Amniotic epithelial cell (primary cell): ENCODE measurements at regions not wholly inside any gene's neighbourhood (a gene's known extent, or its start where the extent isn't known, plus 50 kb on each side); places are given as distances from the start of the nearest gene placed in this dataset.

Experiments used
- DNase-seq: peaks from one replicate; pipeline ENCODE4 v3.0.0-alpha.2; 2010; ENCODE audit warnings: low read depth

GRCh38 chr2:12284487-12284886, 432.2 kb upstream of the TRIB2 start:
- peak; percentile 91 for DNase-seq

- DNase-seq, result no peak
Observed at GRCh38 chr2:12286347-12286746, 430.4 kb upstream of the TRIB2 start.

GRCh38 chr2:12287220-12287751, 429.4 kb upstream of the TRIB2 start:
- no peak for DNase-seq

DNA sequence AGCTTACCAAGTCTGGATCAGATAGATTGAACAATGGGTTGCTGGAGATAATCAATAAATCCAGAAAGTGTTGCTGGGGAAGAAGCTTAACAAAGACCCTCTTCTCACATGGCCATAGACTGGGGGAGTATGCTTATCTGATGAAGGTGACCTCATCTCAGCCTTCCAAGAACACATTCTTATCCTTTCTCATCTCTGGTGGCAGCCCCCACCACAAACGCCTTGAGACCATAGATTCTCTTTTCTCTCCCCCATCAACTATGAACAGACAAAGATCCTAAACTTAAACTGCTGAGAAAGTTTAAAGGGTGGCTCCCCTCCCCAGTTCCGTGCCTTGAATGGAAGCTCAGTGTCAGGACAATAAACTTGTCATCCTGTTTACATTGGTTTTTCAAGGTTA, 428.7 kb upstream of the TRIB2 start:
- DNase-seq, result no peak

GRCh38 chr2:12289120-12289802, 427.5 kb upstream of the TRIB2 start:
- peak; percentile 71 for DNase-seq

DNA sequence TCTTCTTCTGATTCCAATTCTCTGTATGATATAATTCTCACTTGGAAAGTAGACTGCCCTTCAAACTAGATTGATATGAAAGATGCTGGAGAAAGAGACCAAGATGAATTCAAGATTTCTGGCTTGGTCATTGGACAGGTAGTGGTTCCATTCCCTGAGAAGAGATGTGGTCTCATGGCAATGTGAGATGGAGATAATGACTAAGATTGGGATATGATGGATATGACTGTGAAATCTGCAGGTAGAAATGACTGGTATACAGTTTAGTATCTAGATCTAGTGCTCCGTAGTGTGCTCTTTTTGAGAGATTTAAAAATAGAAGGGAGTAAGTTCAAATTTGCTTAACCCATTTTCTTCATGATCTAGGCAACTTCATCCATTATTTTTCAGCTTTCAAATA, 425.4 kb upstream of the TRIB2 start:
- DNase-seq, result no peak

DNA sequence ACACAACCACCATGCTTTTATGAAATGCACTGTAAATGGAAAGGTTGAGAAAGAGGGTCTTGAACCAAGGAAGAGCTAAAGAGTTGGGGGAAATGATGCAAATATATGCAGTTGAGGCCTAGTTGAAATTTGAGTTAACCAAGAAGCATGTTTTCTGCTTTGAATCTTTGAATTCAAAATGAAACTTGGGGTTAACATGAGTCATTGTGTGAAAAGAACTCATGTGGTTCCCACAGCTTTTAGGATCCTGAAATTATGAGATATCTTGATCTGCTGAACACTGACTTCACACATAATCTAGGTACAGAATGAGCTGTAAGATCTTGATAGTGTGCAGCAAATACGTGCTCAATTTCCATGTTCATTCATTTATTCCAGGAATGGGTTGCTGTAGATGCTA, 422.9 kb upstream of the TRIB2 start:
- peak; percentile 42 for DNase-seq

GRCh38 chr2:12295856-12296519, 420.7 kb upstream of the TRIB2 start:
- DNase-seq, result no peak

DNA sequence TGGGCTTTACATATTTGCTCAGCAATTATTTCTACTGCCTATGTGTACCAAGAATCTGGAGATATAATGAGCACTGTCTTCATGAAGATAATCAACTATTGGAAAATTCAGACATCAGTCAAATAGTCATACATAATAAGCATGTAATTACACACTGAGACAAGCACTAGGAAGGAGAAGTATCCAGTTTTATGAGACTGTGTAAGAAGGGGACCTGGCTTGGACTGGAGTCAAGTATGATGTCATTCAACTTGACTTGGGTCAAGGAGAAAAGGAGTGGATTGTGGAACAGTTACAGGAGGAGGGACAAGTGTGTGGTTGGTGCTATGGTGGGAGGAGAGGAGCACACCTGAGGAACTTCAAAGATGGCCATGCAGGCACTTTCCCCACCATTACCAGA, 419.8 kb upstream of the TRIB2 start:
- DNase-seq, result no peak

GRCh38 chr2:12298352-12298751, 418.4 kb upstream of the TRIB2 start:
- no peak for DNase-seq

- no peak for DNase-seq
Observed at GRCh38 chr2:12299431-12299830, 417.3 kb upstream of the TRIB2 start.

DNA sequence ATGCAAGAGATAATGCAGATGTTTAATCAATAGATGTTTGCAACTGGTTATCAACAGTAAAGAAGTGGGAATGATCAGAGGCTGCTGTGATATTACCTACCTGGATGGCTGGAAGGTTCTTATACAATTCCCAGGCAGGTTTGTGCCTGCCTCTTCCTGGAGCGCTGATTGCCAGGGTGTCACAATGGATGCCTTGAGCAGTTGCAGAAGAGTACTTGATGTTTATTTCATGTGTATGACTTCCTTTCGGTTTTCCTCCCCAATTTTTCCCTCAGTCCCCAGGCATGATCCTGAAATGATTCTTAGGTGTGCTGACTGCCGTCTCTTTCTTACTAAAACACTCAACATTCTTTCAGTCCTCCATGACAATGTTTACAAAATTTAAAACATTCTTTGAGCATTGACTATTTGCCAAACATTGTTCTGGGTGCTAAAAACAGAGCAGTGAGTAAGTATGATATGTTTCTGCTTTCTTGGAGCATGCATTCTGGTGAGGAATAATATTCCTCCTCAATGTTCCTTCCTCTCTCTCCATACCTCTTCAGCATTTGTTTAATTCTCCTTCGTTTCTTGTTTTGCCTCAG, 416.6 kb upstream of the TRIB2 start:
- DNase-seq, result peak; percentile 45

- no peak for DNase-seq
Observed at GRCh38 chr2:12300927-12301326, 415.8 kb upstream of the TRIB2 start.

GRCh38 chr2:12302140-12302539, 414.6 kb upstream of the TRIB2 start:
- DNase-seq, result no peak

- DNase-seq, result no peak
Observed at GRCh38 chr2:12302691-12303090, 414.0 kb upstream of the TRIB2 start.

DNA sequence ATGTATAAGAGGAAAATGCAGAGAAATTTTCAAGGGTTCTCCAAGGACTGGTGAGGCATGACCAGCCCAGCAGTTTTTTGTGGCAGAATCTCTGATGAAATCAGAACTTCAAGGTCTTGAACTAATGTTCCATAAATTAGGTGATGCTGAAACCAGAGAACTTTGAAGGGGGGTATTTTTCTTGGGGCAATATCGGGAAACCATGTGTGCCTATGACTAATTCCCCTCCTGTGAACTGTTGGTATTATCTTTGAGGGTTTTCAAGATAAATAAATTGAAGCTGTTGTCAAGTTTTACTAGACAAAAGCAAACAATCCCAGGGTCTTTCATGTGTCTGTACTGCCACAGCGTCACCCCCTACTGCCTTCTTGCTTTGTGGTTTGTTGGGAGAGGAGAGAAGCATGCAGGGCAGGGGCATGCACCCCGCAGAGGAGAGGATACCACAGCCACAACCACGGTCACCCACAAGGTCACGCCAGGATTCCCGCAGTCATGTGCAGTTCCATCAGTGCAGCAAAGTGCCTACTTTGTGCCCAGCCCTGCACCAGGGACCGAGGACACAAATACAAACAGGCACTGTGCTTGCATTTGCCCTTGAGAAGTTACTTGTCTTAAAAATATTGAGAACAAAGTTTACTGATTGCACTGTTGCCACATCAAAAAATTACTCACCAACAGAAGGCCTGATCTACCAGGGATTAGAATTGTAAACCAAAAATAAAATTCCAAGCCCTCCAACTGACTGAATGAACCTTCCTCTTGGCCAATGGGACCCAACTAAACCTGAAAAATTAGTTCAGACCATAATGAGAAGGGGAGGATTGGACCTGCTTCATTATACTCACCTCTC, 413.3 kb upstream of the TRIB2 start:
- peak; percentile 98 for DNase-seq

DNA sequence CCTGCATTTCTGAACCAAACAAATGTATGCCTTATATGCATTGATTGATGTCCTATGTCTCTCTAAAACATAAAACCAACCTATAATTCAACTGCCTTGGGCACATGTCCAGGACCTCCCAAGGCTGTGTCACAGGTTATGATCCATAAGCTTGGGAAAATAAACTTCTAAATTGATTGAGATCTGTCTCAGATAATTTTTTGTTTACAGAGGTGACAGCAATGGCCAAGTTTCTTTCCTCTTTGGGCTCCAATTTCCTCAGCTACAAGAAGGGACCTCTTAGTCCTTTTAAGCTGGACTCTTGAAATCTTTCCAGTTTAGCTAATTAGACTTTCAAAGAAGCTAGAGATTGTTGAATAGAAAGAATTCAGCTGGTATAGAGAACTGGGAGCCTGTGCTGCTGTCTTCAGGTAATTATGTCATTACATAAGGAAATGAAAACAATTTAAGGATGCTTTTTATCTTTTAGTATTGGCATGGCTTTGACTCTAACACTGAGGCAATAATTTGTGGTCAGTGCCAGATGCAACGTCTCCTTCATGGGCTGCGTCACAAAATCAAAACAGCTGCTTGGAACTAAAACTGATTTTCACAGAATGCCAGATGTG, 412.1 kb upstream of the TRIB2 start:
- no peak for DNase-seq

DNA sequence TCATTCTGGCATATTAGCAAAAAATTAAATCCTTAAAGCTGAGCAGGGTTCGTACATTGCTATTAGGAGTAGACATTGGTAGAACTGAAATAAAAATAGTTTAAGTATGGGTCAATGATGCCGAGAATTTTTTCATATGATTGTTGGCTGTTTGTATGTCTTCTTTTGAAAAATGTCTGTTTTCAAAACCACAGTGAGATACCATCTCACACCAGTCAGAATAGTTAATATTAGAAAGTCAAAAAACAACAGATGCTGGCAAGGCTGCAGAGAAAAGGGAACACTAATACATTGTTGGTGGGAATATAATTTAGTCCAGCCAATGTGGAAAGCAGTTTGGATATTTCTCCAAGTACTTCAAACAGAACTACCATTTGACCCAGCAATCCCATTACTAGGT, 410.8 kb upstream of the TRIB2 start:
- DNase-seq, result peak; percentile 51

- no peak for DNase-seq
Observed at GRCh38 chr2:12310399-12310798, 406.3 kb upstream of the TRIB2 start.

- DNase-seq, result peak; percentile 79
Observed at GRCh38 chr2:12313445-12314126, 403.1 kb upstream of the TRIB2 start.

DNA sequence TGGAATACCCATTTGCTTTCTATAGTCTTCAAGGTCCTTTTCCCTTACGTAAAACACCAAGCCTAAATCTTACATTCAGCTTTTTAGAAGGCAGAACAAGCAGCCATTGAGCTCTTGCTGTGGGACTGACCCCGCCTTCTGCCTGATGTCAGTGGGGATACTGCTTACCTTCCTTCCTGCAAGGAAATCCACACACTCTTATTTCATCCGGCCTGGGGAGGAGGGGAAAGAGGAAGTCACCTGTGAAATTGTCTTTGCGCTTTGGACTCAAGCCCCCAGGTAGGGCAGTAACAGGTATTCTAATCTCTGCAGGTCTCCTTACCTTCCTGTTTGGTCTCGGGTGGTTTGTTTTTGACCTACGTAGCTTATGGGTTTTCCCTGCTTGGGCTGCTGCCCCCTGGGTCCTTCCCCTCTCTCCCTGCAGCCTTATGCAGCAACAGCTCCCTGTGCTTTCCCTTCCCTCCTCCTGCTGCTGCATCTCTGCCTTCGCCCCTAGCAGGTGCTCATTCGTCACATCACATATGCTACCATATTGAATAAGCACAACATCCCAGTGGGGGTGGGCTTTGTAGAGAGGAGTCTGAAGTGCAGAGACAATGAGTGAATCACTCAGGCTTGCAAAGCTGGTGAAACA, 402.5 kb upstream of the TRIB2 start:
- no peak for DNase-seq
